HepG2 (cell line): ENCODE measurements at regions not wholly inside any gene's neighbourhood (a gene's known extent, or its start where the extent isn't known, plus 50 kb on each side); places are given as distances from the start of the nearest gene placed in this dataset.

Experiments
- ASH2L ChIP-seq: fragments of 300-600, 200-600 bp; sonication (generic); IDR thresholded peaks from 2 replicates; pipeline ENCODE4 v1.7.0; 2017; ENCODE audit warnings: low read depth, mild to moderate bottlenecking, moderate library complexity, mixed read lengths, low read length; ENCODE audit not compliant: insufficient read length
- ATRX ChIP-seq: sonication (generic); formaldehyde crosslinking; IDR thresholded peaks from 2 replicates; pipeline ENCODE4 v1.4.0; 2020; ENCODE audit warnings: missing genetic modification reagents, borderline replicate concordance
- BRD4 ChIP-seq: sonication (generic); formaldehyde crosslinking; IDR thresholded peaks from 2 replicates; pipeline ENCODE4 v1.4.0; 2020; ENCODE audit warnings: missing genetic modification reagents
- CBX2 ChIP-seq, 2 experiments: fragments of 200-600 bp in 1 of 2; sonication (generic); formaldehyde crosslinking in 1 of 2; IDR thresholded peaks; 2 replicates each; pipeline versions ENCODE4 v1.7.0 to v1.8.1; 2018 to 2022; ENCODE audit warnings: low read depth in 2 of 2, low read length in 1 of 2, mild to moderate bottlenecking in 1 of 2, missing genetic modification reagents in 1 of 2
- CENPT ChIP-seq: sonication (generic); formaldehyde crosslinking; IDR thresholded peaks from 2 replicates; pipeline ENCODE4 v1.8.0; 2022; ENCODE audit warnings: low read depth, mild to moderate bottlenecking, moderate library complexity, missing genetic modification reagents
- CENPX ChIP-seq: sonication (generic); formaldehyde crosslinking; IDR thresholded peaks from 2 replicates; pipeline ENCODE4 v1.9.0; 2021; ENCODE audit warnings: mild to moderate bottlenecking, missing genetic modification reagents, moderate library complexity
- CERS6 ChIP-seq: sonication (generic); formaldehyde crosslinking; IDR thresholded peaks from 2 replicates; pipeline ENCODE4 v1.5.0; 2020; ENCODE audit warnings: missing genetic modification reagents
- FOXK1 ChIP-seq: sonication (generic); formaldehyde crosslinking; IDR thresholded peaks from 2 replicates; pipeline ENCODE4 v1.4.0; 2020; ENCODE audit warnings: low read depth, missing genetic modification reagents, borderline replicate concordance
- NCOA5 ChIP-seq: sonication (generic); formaldehyde crosslinking; IDR thresholded peaks from 2 replicates; pipeline ENCODE4 v1.4.0; 2020; ENCODE audit warnings: missing genetic modification reagents
- NFYC ChIP-seq: IDR thresholded peaks from 2 replicates; pipeline ENCODE4 v1.6.1; 2016; ENCODE audit warnings: missing genetic modification reagents, missing compliant biosample characterization
- RARG ChIP-seq: sonication (generic); formaldehyde crosslinking; IDR thresholded peaks from 2 replicates; pipeline ENCODE4 v1.4.0; 2020; ENCODE audit warnings: low read depth, mild to moderate bottlenecking, missing genetic modification reagents
- RERE ChIP-seq: IDR thresholded peaks from 2 replicates; pipeline ENCODE4 v1.6.1; 2016; ENCODE audit warnings: low read depth, missing genetic modification reagents, missing compliant biosample characterization
- SRSF1 ChIP-seq: fragments of 200-400 bp; formaldehyde crosslinking; optimal IDR thresholded peaks from 2 replicates; pipeline ENCODE3; 2017; ENCODE audit warnings: mild to moderate bottlenecking, low read depth, low read length, moderate library complexity
- STAG1 ChIP-seq: sonication (generic); formaldehyde crosslinking; IDR thresholded peaks from 2 replicates; pipeline ENCODE4 v1.4.0; 2020; ENCODE audit warnings: missing genetic modification reagents
- TFAP4 ChIP-seq: sonication (generic); IDR thresholded peaks from 2 replicates; pipeline ENCODE4 v1.6.1; 2016; ENCODE audit warnings: low read depth, borderline replicate concordance
- ZNF18 ChIP-seq: sonication (generic); formaldehyde crosslinking; IDR thresholded peaks from 2 replicates; pipeline ENCODE4 v1.8.0; 2022; ENCODE audit warnings: mild to moderate bottlenecking, missing genetic modification reagents; ENCODE audit not compliant: insufficient replicate concordance
- ZNF205 ChIP-seq: IDR thresholded peaks from 2 replicates; pipeline ENCODE4 v1.6.1; 2018; ENCODE audit warnings: missing biosample characterization, missing genetic modification reagents
- ZNF33B ChIP-seq: sonication (generic); formaldehyde crosslinking; IDR thresholded peaks from 2 replicates; pipeline ENCODE4 v1.5.1; 2020; ENCODE audit warnings: mild to moderate bottlenecking, missing genetic modification reagents
- ZNF451 ChIP-seq: sonication (generic); formaldehyde crosslinking; IDR thresholded peaks from 2 replicates; pipeline ENCODE4 v1.5.0; 2020; ENCODE audit warnings: mild to moderate bottlenecking, missing genetic modification reagents
- ZNF547 ChIP-seq: sonication (generic); formaldehyde crosslinking; IDR thresholded peaks from 2 replicates; pipeline ENCODE4 v1.5.1; 2020; ENCODE audit warnings: mild to moderate bottlenecking, missing genetic modification reagents
- ZNF605 ChIP-seq: sonication (generic); formaldehyde crosslinking; IDR thresholded peaks from 2 replicates; pipeline ENCODE4 v1.8.0; 2022; ENCODE audit warnings: mild to moderate bottlenecking, missing genetic modification reagents

- TF ChIP-seq ZNF205, result peak; percentile 81; the same call in 1 of the 2 replicates
- peak; percentile 61; the same call in 1 of the 2 replicates for TF ChIP-seq ZNF547
- TF ChIP-seq ATRX (CRISPR knock-in tag), result no peak
- TF ChIP-seq ZNF451 (CRISPR knock-in tag), result no peak
- no peak for TF ChIP-seq FOXK1 (CRISPR knock-in tag)
- TF ChIP-seq CENPX (CRISPR knock-in tag), result no peak
- TF ChIP-seq STAG1 (CRISPR knock-in tag), result peak; percentile 45
- no peak for TF ChIP-seq ZNF18 (CRISPR knock-in tag)
- TF ChIP-seq BRD4 (CRISPR knock-in tag), result peak; percentile 45; the same call in 1 of the 2 replicates
- peak; percentile 70 for TF ChIP-seq SRSF1
- peak; percentile 24; the same call in 1 of the 2 replicates for TF ChIP-seq TFAP4
- TF ChIP-seq CENPT (CRISPR knock-in tag), result no peak
- TF ChIP-seq ASH2L, result peak; percentile 81
- no peak for TF ChIP-seq CBX2 (IDR thresholded peaks at IDR 0.05; ENCODE audit: low read depth, low read length)
- TF ChIP-seq CBX2 (CRISPR knock-in tag; IDR thresholded peaks at IDR 0.05; ENCODE audit: low read depth), result no peak
- peak; percentile 82; the same call in 1 of the 2 replicates for TF ChIP-seq ZNF605 (CRISPR knock-in tag)
- 0 out of 2 replicates have a peak, but pooled peaks have one; percentile 49 for TF ChIP-seq RERE (CRISPR knock-in tag)
- no peak for TF ChIP-seq RARG (CRISPR knock-in tag)
- TF ChIP-seq CERS6 (CRISPR knock-in tag), result no peak
- TF ChIP-seq NFYC (CRISPR knock-in tag), result peak; percentile 23; the same call in 1 of the 2 replicates
- 0 out of 2 replicates have a peak, but pooled peaks have one; percentile 42 for TF ChIP-seq ZNF33B (CRISPR knock-in tag)
- TF ChIP-seq NCOA5, result no peak
Observed at GRCh38 chr13:33610438-33611120, 207.4 kb upstream of the RFC3 start (continued).
